A549 (cell line): ENCODE measurements at regions not wholly inside any gene's neighbourhood (a gene's known extent, or its start where the extent isn't known, plus 50 kb on each side); places are given as distances from the start of the nearest gene placed in this dataset.

Experiments
- ATAC-seq, 2 experiments: fragments of 200-7000 bp in 1 of 2; fragments of >200 bp in 1 of 2; cut with Nextera tagmentation in 1 of 2; cut with Tn5 transposase in 1 of 2; 3 replicates each; pipeline versions ENCODE4 v1.8.0 to v1.9.1; 2018 to 2020; ENCODE audit warnings: mild to moderate bottlenecking in 1 of 2, moderate library complexity in 1 of 2
- CTCF ChIA-PET: fragments of 300-600 bp; sonication (Branson Sonifier 250); formaldehyde crosslinking; extraction: SDS; loops from one replicate; lab custom pipeline; 2021; ENCODE audit warnings: antibody characterized with exemption, inconsistent platforms; lab: Yijun Ruan, JAX
- POLR2A ChIA-PET: fragments of 350-600 bp; formaldehyde crosslinking; extraction: SDS; loops from one replicate; lab custom pipeline; 2021; ENCODE audit warnings: antibody characterized with exemption, inconsistent platforms; lab: Yijun Ruan, JAX
- DNase-seq, 2 experiments: peaks; one replicate each; pipeline versions ENCODE4 v3.0.0 to v3.0.0-alpha.2; 2011 to 2016; ENCODE audit warnings: low read depth in 1 of 2, low spot score in 1 of 2
- FAIRE-seq: peaks from 2 replicates; lab custom pipeline; 2011; peaks lifted over from hg19 to GRCh38; lab: Jason Lieb, UNC
- H3K27ac ChIP-seq, 2 experiments: fragments of >200 bp; sonication (Bioruptor Twin); formaldehyde crosslinking; 3 replicates each; pipeline ENCODE4 v1.5.1; 2016 to 2017
- H3K4me1 ChIP-seq: fragments of >200 bp; sonication (Bioruptor Twin); formaldehyde crosslinking; 3 replicates; pipeline ENCODE4 v1.6.1; 2016
- H3K4me2 ChIP-seq: fragments of >200 bp; sonication (Bioruptor Twin); formaldehyde crosslinking; 3 replicates; pipeline ENCODE4 v1.6.1; 2016
- H3K4me3 ChIP-seq: fragments of >200 bp; sonication (Bioruptor Twin); formaldehyde crosslinking; 3 replicates; pipeline ENCODE4 v1.5.1; 2016
- H3K9me3 ChIP-seq: fragments of >200 bp; sonication (Bioruptor Twin); formaldehyde crosslinking; 3 replicates; pipeline ENCODE4 v1.6.1; 2016
- BHLHE40 ChIP-seq: IDR thresholded peaks from 2 replicates; pipeline ENCODE4 v1.6.1; 2012; ENCODE audit warnings: low read depth, low read length, inconsistent platforms
- CEBPB ChIP-seq, 2 experiments: fragments of >200 bp in 1 of 2; sonication (Bioruptor Twin) in 1 of 2; formaldehyde crosslinking in 1 of 2; IDR thresholded peaks; 2 replicates each; pipeline ENCODE4 v1.6.1; 2012 to 2016
- EHF ChIP-seq: fragments of 250-450 bp; sonication (Bioruptor Pico); IDR thresholded peaks from 2 replicates; pipeline ENCODE4 v1.5.0; 2020; ENCODE audit warnings: mild to moderate bottlenecking
- EHMT2 ChIP-seq: fragments of 200-600 bp; sonication (generic); IDR thresholded peaks from 2 replicates; pipeline ENCODE4 v1.6.1; 2016; ENCODE audit warnings: antibody characterized with exemption, low read depth, mild to moderate bottlenecking, moderate library complexity
- ESRRA ChIP-seq: fragments of 150-350 bp; IDR thresholded peaks from 2 replicates; pipeline ENCODE4 v1.6.1; 2014; ENCODE audit warnings: mild to moderate bottlenecking, low read length, borderline replicate concordance
- FOSL2 ChIP-seq, 2 experiments: fragments of 450-650 bp in 1 of 2; fragments of >200 bp in 1 of 2; sonication (Bioruptor Twin) in 1 of 2; formaldehyde crosslinking; IDR thresholded peaks; 2 replicates each; pipeline versions ENCODE4 v1.5.0 to v1.6.1; 2016 to 2020; ENCODE audit warnings: mild to moderate bottlenecking in 1 of 2, moderate library complexity in 1 of 2
- HEYL ChIP-seq: fragments of 250-450 bp; sonication (Bioruptor Pico); IDR thresholded peaks from 2 replicates; pipeline ENCODE4 v1.8.0; 2021; ENCODE audit warnings: mild to moderate bottlenecking, moderate library complexity
- JUNB ChIP-seq: fragments of >200 bp; sonication (Bioruptor Twin); formaldehyde crosslinking; IDR thresholded peaks from 2 replicates; pipeline ENCODE4 v1.6.1; 2016
- KDM1A ChIP-seq: fragments of 200-600 bp; sonication (generic); IDR thresholded peaks from 2 replicates; pipeline ENCODE4 v1.6.1; 2016; ENCODE audit warnings: low read depth, mild to moderate bottlenecking
- MAFK ChIP-seq: fragments of 450-650 bp; IDR thresholded peaks from 2 replicates; pipeline ENCODE4 v1.6.1; 2014; ENCODE audit not compliant: partially characterized antibody
- MAZ ChIP-seq: fragments of 150-350 bp; IDR thresholded peaks from 2 replicates; pipeline ENCODE4 v1.6.1; 2014; ENCODE audit warnings: antibody characterized with exemption, low read depth, low read length, borderline replicate concordance
- MYC ChIP-seq: IDR thresholded peaks from 2 replicates; pipeline ENCODE4 v1.6.1; 2012; ENCODE audit warnings: mild to moderate bottlenecking, inconsistent platforms, low read length, improper control_type of control experiment, borderline replicate concordance
- NPAS2 ChIP-seq: fragments of 250-450 bp; sonication (Bioruptor Pico); IDR thresholded peaks from 2 replicates; pipeline ENCODE4 v1.8.0; 2022; ENCODE audit warnings: mild to moderate bottlenecking, moderate library complexity, borderline replicate concordance
- NR3C1 ChIP-seq: fragments of >200 bp; sonication (Bioruptor Twin); formaldehyde crosslinking; IDR thresholded peaks from 3 replicates; pipeline ENCODE4 v1.6.1; 2017
- RAD21 ChIP-seq, 2 experiments: fragments of >200 bp in 1 of 2; sonication (Bioruptor Twin) in 1 of 2; formaldehyde crosslinking in 1 of 2; IDR thresholded peaks in 1 of 2; conservative IDR thresholded peaks in 1 of 2; 2 replicates in 1 of 2; 3 replicates in 1 of 2; pipeline ENCODE4 v1.6.1; 2012 to 2018; ENCODE audit warnings: inconsistent platforms in 1 of 2
- RFX5 ChIP-seq: fragments of 450-650 bp; IDR thresholded peaks from 2 replicates; pipeline ENCODE4 v1.7.1; 2014; ENCODE audit warnings: antibody characterized with exemption, mild to moderate bottlenecking, moderate library complexity
- SMC3 ChIP-seq: fragments of >200 bp; sonication (Bioruptor Twin); formaldehyde crosslinking; IDR thresholded peaks from 3 replicates; pipeline ENCODE4 v1.6.1; 2018; ENCODE audit warnings: inconsistent platforms
- TFCP2L1 ChIP-seq: fragments of 250-450 bp; sonication (Bioruptor Pico); IDR thresholded peaks from 2 replicates; pipeline ENCODE4 v1.5.0; 2021; ENCODE audit warnings: mild to moderate bottlenecking
- TP53 ChIP-seq: fragments of 250-450 bp; sonication (Bioruptor Pico); IDR thresholded peaks from 2 replicates; pipeline ENCODE4 v1.5.0; 2021; ENCODE audit warnings: mild to moderate bottlenecking, moderate library complexity
- ZC3H11A ChIP-seq: fragments of 450-650 bp; IDR thresholded peaks from 2 replicates; pipeline ENCODE4 v1.6.1; 2014; ENCODE audit warnings: antibody characterized with exemption, mild to moderate bottlenecking
- WGBS: methylation state at CpG from one replicate; pipeline ENCODE4 v1.1.6; 2017; ENCODE audit errors: missing lambda C conversion rate; 5-methylcytosine and 5-hydroxymethylcytosine counted together
- TF ChIP-seq, protein P1 (sequence below): IDR thresholded peaks from 2 replicates; pipeline ENCODE4 v1.6.1; 2012; ENCODE audit warnings: low read depth, borderline replicate concordance
- TF ChIP-seq, protein P2 (sequence below): fragments of >200 bp; sonication (Bioruptor Twin); formaldehyde crosslinking; IDR thresholded peaks from 2 replicates; pipeline ENCODE4 v1.6.1; 2016
- TF ChIP-seq, protein P3 (sequence below): IDR thresholded peaks from 2 replicates; pipeline ENCODE4 v1.6.1; 2012
- TF ChIP-seq, protein P4 (sequence below): fragments of 200-600 bp; sonication (generic); IDR thresholded peaks from 2 replicates; pipeline ENCODE4 v1.6.1; 2016; ENCODE audit warnings: antibody characterized with exemption, mild to moderate bottlenecking, moderate library complexity
- TF ChIP-seq, protein P5 (sequence below): fragments of 450-650 bp; IDR thresholded peaks from 2 replicates; pipeline ENCODE4 v1.6.1; 2014; ENCODE audit warnings: antibody characterized with exemption
- TF ChIP-seq, protein P6 (sequence below): fragments of 250-450 bp; sonication (Bioruptor Pico); IDR thresholded peaks from 2 replicates; pipeline ENCODE4 v1.5.0; 2020; ENCODE audit warnings: low read depth, mild to moderate bottlenecking, moderate library complexity

DNA sequence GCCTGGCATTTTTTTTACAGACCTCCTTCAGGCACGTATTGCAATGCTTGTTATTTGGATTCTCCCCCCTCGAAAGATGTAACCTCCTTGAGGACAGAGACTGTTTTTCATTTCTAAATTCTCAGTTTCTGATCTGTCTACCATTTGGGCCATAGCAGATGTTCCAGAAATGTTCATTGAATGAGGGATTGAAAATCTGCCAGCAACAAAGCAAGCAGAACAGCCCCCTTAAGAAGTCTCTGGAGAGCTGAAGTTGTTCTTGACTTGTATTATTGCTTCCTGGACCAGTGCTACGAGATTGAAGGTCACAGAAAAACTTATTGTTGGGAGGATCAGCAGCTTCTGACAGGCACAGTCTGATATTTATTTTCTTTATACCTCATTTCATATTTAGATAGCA, 355.5 kb downstream of the EPHA4 start:
- TF ChIP-seq, protein P1, sequence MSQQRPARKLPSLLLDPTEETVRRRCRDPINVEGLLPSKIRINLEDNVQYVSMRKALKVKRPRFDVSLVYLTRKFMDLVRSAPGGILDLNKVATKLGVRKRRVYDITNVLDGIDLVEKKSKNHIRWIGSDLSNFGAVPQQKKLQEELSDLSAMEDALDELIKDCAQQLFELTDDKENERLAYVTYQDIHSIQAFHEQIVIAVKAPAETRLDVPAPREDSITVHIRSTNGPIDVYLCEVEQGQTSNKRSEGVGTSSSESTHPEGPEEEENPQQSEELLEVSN, result no peak
- no peak for TF ChIP-seq KDM1A
- no peak for TF ChIP-seq TP53
- TF ChIP-seq, protein P2, sequence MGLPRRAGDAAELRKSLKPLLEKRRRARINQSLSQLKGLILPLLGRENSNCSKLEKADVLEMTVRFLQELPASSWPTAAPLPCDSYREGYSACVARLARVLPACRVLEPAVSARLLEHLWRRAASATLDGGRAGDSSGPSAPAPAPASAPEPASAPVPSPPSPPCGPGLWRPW, result no peak
- no peak for TF ChIP-seq ZC3H11A
- no peak for TF ChIP-seq TFCP2L1
- TF ChIP-seq JUNB, result no peak
- TF ChIP-seq, protein P3, sequence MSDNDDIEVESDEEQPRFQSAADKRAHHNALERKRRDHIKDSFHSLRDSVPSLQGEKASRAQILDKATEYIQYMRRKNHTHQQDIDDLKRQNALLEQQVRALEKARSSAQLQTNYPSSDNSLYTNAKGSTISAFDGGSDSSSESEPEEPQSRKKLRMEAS, result no peak
- no peak for TF ChIP-seq MYC
- TF ChIP-seq FOSL2 (IDR thresholded peaks at IDR 0.05), result no peak
- no peak for TF ChIP-seq FOSL2 (CRISPR knock-in tag; IDR thresholded peaks at IDR 0.05)
- TF ChIP-seq EHMT2, result no peak
- ATAC-seq, result no peak
- Histone ChIP-seq H3K4me1 (no peaks in the 10 kb centered on the region), H3K9me3 (no peaks in the 10 kb centered on the region), H3K27ac (no peak overlapping the region), H3K4me2 (no peak overlapping the region), H3K4me3 (no peak overlapping the region)
- ChIA-PET POLR2A (no interaction called here), CTCF (no interaction called here)
- 2% methylated on average over 3 of the region's 3 CpGs for WGBS
- DNase-seq, result no peak
- no peak for FAIRE-seq

DNA sequence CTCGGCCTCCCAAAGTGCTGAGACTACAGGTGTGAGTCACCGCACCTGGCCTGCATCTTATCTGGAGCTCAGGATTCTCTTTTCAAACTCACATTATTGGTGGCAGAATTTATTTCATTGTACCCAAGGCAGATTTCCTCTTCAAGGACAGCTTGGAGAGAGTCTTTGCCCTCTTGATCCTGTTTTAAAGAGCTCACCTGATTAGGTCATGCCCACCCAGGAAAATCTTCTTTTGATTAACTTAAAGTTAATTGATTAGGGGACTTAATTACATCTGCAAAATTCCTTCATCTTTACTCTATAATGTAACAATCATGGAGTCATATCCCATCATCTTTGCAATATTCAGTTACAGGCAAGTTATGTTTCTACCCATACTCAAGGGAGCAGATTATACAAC, 346.4 kb downstream of the EPHA4 start:
- WGBS, result 16% methylated on average over 2 of the region's 2 CpGs
- TF ChIP-seq HEYL (CRISPR knock-in tag), result no peak
- TF ChIP-seq MAFK, result no peak
- TF ChIP-seq, all 56 proteins: peak for 0
- Histone ChIP-seq H3K9me3 (no peaks in the 10 kb centered on the region), H3K27ac (no peak overlapping the region), H3K4me2 (no peak overlapping the region), H3K4me3 (no peak overlapping the region), H3K4me1 (no peaks in the 10 kb centered on the region)
- FAIRE-seq, result no peak
- ATAC-seq, result no peak
- DNase-seq, result no peak
- ChIA-PET POLR2A (no interaction called here), CTCF (no interaction called here)

DNA sequence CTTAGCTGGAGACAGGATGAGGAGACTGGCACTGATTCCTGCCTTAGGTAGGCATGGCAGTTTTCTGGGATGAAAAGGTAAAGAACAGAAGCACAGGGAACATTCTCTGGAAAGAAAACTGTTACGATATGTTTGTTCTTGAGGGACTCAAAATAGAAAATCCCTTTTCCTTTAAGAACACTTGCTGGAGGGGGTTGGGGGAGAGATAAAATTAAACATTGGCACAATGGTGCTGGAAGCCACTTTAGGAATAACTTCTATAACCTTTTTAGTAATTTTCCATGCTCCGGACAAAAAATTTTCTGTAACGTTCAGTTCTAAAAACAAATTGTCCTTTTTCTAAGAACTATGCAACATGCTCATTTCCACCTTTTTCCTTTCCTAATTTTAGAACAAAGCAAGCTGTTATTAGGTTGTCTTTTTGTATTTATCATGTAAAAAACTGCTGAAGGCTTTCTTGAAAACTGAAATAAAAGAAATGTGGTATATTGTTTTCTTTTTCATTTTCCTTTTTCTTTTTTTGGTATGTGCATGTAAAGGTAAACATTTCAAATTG, 343.8 kb downstream of the EPHA4 start:
- no peak for FAIRE-seq
- 22% methylated on average over 3 of the region's 3 CpGs for WGBS

DNA sequence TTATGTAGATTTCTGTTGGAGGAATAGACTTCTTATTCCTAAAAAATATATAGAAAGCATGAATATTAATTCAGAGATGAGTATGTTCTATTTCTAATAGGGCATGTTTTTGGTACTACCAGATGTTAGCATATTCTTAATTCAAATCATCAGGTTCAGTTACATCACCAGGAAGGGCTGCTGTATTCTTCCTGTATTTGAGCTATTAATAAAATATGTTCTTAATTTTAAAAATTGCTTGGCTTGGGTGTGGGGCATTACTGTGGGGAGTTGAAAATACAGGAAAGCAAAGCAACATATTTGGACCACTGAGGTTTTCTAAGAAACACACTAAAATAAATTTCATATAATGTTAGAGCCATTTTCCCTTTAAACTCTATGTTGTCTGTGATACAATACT, 343.0 kb downstream of the EPHA4 start:
- DNase-seq (no peak), ATAC-seq (no peak), FAIRE-seq (no peak)
- ChIA-PET POLR2A (no interaction called here), CTCF (no interaction called here)
- Histone ChIP-seq H3K9me3 (no peaks in the 10 kb centered on the region), H3K4me3 (no peak overlapping the region), H3K4me1 (no peaks in the 10 kb centered on the region), H3K27ac (no peak overlapping the region), H3K4me2 (no peak overlapping the region)
- TF ChIP-seq TFCP2L1, result no peak
- no peak for TF ChIP-seq RAD21 (conservative IDR thresholded peaks at IDR 0.05 in 1 of 2, IDR thresholded peaks at IDR 0.05 in 1 of 2)
- no peak for TF ChIP-seq CEBPB (IDR thresholded peaks at IDR 0.05)
- TF ChIP-seq SMC3, result no peak
- TF ChIP-seq, protein P4, sequence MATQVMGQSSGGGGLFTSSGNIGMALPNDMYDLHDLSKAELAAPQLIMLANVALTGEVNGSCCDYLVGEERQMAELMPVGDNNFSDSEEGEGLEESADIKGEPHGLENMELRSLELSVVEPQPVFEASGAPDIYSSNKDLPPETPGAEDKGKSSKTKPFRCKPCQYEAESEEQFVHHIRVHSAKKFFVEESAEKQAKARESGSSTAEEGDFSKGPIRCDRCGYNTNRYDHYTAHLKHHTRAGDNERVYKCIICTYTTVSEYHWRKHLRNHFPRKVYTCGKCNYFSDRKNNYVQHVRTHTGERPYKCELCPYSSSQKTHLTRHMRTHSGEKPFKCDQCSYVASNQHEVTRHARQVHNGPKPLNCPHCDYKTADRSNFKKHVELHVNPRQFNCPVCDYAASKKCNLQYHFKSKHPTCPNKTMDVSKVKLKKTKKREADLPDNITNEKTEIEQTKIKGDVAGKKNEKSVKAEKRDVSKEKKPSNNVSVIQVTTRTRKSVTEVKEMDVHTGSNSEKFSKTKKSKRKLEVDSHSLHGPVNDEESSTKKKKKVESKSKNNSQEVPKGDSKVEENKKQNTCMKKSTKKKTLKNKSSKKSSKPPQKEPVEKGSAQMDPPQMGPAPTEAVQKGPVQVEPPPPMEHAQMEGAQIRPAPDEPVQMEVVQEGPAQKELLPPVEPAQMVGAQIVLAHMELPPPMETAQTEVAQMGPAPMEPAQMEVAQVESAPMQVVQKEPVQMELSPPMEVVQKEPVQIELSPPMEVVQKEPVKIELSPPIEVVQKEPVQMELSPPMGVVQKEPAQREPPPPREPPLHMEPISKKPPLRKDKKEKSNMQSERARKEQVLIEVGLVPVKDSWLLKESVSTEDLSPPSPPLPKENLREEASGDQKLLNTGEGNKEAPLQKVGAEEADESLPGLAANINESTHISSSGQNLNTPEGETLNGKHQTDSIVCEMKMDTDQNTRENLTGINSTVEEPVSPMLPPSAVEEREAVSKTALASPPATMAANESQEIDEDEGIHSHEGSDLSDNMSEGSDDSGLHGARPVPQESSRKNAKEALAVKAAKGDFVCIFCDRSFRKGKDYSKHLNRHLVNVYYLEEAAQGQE, result no peak
- TF ChIP-seq, protein P5, sequence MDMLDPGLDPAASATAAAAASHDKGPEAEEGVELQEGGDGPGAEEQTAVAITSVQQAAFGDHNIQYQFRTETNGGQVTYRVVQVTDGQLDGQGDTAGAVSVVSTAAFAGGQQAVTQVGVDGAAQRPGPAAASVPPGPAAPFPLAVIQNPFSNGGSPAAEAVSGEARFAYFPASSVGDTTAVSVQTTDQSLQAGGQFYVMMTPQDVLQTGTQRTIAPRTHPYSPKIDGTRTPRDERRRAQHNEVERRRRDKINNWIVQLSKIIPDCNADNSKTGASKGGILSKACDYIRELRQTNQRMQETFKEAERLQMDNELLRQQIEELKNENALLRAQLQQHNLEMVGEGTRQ, result no peak
- TF ChIP-seq EHF (CRISPR knock-in tag), result no peak

More for the DNA sequence above, 343.8 kb downstream of the EPHA4 start:
- ChIA-PET POLR2A (no interaction called here), CTCF (no interaction called here)
- Histone ChIP-seq H3K4me1 (no peaks in the 10 kb centered on the region), H3K27ac (no peak overlapping the region), H3K9me3 (no peaks in the 10 kb centered on the region), H3K4me2 (no peak overlapping the region), H3K4me3 (no peak overlapping the region)
- TF ChIP-seq NR3C1, result no peak
- TF ChIP-seq NPAS2 (CRISPR knock-in tag), result no peak
- no peak for TF ChIP-seq KDM1A
- no peak for TF ChIP-seq CEBPB (IDR thresholded peaks at IDR 0.05)
- no peak for TF ChIP-seq MAZ
- no peak for TF ChIP-seq BHLHE40
- no peak for TF ChIP-seq ESRRA
- TF ChIP-seq RFX5, result no peak
- TF ChIP-seq, protein P6, sequence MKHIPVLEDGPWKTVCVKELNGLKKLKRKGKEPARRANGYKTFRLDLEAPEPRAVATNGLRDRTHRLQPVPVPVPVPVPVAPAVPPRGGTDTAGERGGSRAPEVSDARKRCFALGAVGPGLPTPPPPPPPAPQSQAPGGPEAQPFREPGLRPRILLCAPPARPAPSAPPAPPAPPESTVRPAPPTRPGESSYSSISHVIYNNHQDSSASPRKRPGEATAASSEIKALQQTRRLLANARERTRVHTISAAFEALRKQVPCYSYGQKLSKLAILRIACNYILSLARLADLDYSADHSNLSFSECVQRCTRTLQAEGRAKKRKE (CRISPR knock-in tag), result no peak
- no peak for TF ChIP-seq MAFK
- TF ChIP-seq, protein P5, result no peak
- no peak for DNase-seq
- ATAC-seq, result no peak
